PFSK-1 (cell line): ENCODE measurements at regions not wholly inside any gene's neighbourhood (a gene's known extent, or its start where the extent isn't known, plus 50 kb on each side); places are given as distances from the start of the nearest gene placed in this dataset.

Experiments
- FOXP2 ChIP-seq: optimal IDR thresholded peaks from 2 replicates; pipeline ENCODE3; 2011; ENCODE audit warnings: borderline replicate concordance, control low read depth, inconsistent platforms; ENCODE audit not compliant: insufficient read depth; ENCODE audit errors: extremely low read length, extremely low read depth
- POLR2AphosphoS5 ChIP-seq: IDR thresholded peaks from 2 replicates; pipeline ENCODE4 v1.6.1; 2012; ENCODE audit warnings: low read depth, mild to moderate bottlenecking, control low read depth, low read length, moderate library complexity
- SIN3A ChIP-seq: IDR thresholded peaks from 2 replicates; pipeline ENCODE4 v1.6.1; 2012; ENCODE audit warnings: mild to moderate bottlenecking, low read length, moderate library complexity, borderline replicate concordance; ENCODE audit not compliant: insufficient read depth
- TAF1 ChIP-seq: IDR thresholded peaks from 2 replicates; pipeline ENCODE4 v1.6.1; 2012; ENCODE audit warnings: low read length, control low read depth, borderline replicate concordance; ENCODE audit not compliant: insufficient read depth
- TF ChIP-seq, protein P1 (sequence below), 2 experiments: IDR thresholded peaks; 2 replicates each; pipeline versions ENCODE4 v1.6.1 to v1.8.0; 2011 to 2012; ENCODE audit warnings: low read depth in 2 of 2, low read length in 2 of 2, control low read depth in 1 of 2, inconsistent platforms in 1 of 2, mild to moderate bottlenecking in 1 of 2, moderate library complexity in 1 of 2; ENCODE audit not compliant: insufficient read depth in 1 of 2

- TF ChIP-seq, protein P1, sequence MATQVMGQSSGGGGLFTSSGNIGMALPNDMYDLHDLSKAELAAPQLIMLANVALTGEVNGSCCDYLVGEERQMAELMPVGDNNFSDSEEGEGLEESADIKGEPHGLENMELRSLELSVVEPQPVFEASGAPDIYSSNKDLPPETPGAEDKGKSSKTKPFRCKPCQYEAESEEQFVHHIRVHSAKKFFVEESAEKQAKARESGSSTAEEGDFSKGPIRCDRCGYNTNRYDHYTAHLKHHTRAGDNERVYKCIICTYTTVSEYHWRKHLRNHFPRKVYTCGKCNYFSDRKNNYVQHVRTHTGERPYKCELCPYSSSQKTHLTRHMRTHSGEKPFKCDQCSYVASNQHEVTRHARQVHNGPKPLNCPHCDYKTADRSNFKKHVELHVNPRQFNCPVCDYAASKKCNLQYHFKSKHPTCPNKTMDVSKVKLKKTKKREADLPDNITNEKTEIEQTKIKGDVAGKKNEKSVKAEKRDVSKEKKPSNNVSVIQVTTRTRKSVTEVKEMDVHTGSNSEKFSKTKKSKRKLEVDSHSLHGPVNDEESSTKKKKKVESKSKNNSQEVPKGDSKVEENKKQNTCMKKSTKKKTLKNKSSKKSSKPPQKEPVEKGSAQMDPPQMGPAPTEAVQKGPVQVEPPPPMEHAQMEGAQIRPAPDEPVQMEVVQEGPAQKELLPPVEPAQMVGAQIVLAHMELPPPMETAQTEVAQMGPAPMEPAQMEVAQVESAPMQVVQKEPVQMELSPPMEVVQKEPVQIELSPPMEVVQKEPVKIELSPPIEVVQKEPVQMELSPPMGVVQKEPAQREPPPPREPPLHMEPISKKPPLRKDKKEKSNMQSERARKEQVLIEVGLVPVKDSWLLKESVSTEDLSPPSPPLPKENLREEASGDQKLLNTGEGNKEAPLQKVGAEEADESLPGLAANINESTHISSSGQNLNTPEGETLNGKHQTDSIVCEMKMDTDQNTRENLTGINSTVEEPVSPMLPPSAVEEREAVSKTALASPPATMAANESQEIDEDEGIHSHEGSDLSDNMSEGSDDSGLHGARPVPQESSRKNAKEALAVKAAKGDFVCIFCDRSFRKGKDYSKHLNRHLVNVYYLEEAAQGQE (IDR thresholded peaks at IDR 0.05; ENCODE audit: insufficient read depth in 1 of 2, low read depth in 2 of 2, low read length in 2 of 2): no peak
- no peak for TF ChIP-seq FOXP2
- TF ChIP-seq SIN3A: no peak
- TF ChIP-seq POLR2AphosphoS5: no peak
- TF ChIP-seq TAF1: no peak
Observed at GRCh38 chr2:84306361-84306760, 152.7 kb downstream of the SUCLG1 start.

DNA sequence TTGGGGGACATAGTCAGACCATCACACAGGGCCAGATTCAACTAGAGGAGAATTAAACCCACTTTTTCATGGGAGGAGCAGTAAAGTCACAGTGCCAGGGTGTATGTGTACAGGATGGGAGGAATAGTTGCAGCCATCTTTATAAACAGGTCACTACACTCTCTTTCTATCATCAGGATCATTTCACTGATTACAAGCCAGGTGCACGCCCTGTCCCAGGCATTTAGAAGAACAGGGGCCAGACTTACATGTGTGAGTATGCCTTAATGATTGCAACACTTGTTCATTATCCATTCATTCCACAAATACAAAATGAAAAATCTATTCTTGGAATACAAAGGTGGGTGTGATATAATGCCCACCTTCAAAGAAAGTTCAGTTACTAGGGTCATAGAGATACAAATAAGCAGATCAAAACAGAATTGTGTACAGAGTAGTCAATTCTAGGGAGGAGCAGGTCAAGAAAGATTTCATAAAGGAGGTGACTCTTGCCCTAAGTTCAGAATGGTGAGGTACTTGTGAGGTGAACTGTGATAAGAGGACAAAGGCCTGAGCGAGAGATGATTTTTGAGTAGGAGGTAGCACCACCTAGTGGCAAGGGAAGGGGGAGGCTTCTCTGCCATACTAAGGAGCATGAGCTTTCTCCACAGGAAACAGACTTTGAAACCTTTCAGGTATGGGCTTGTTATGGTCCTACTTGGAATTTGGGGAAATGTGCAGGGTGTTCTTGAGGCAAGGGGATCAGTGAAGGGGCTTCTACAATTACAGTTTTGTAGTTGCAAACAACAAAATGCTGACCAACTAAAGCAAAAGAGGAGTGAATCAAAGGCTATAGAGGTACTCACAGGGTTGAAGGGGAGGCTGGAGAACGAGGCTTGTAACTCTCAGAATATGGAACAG lies 156.3 kb downstream of the SUCLG1 start:
- TF ChIP-seq SIN3A (no peak), FOXP2 (no peak), POLR2AphosphoS5 (no peak), TAF1 (no peak)
- TF ChIP-seq, protein P1 (IDR thresholded peaks at IDR 0.05; ENCODE audit: insufficient read depth in 1 of 2, low read depth in 2 of 2, low read length in 2 of 2): no peak

DNA sequence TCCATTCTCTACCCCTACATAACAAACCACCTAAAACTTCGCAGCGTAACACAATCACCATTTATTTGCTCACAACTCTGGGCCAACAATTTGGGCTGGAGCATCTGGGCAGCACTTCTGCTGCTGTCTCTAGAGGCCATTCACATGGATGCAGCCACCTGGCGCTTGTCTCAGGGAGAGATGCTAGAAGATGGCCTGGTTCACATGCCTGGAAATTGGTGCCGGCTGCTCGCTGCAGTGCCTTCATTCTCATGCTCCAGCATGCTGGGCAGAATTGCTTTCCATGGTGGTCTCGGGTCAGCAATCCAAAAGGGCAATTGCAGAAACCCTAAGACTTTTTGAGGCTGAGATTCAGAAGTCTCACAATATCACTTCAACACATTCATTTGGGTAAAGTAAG lies 157.4 kb downstream of the SUCLG1 start:
- TF ChIP-seq POLR2AphosphoS5: no peak
- no peak for TF ChIP-seq FOXP2
- TF ChIP-seq, protein P1 (IDR thresholded peaks at IDR 0.05; ENCODE audit: insufficient read depth in 1 of 2, low read depth in 2 of 2, low read length in 2 of 2): no peak
- TF ChIP-seq TAF1: no peak
- TF ChIP-seq SIN3A: no peak

- TF ChIP-seq FOXP2 (no peak), TAF1 (no peak), POLR2AphosphoS5 (no peak)
Observed at GRCh38 chr2:84300696-84301029, 158.4 kb downstream of the SUCLG1 start.

- TF ChIP-seq TAF1: no peak
- no peak for TF ChIP-seq POLR2AphosphoS5
- TF ChIP-seq SIN3A: no peak
- no peak for TF ChIP-seq FOXP2
- TF ChIP-seq, protein P1 (IDR thresholded peaks at IDR 0.05; ENCODE audit: insufficient read depth in 1 of 2, low read depth in 2 of 2, low read length in 2 of 2): no peak
Observed at GRCh38 chr2:84299211-84299775, 159.8 kb downstream of the SUCLG1 start.
